ENCODE measurements at regions not wholly inside any gene's neighbourhood (a gene's known extent, or its start where the extent isn't known, plus 50 kb on each side); places are given as distances from the start of the nearest gene placed in this dataset.

DNA sequence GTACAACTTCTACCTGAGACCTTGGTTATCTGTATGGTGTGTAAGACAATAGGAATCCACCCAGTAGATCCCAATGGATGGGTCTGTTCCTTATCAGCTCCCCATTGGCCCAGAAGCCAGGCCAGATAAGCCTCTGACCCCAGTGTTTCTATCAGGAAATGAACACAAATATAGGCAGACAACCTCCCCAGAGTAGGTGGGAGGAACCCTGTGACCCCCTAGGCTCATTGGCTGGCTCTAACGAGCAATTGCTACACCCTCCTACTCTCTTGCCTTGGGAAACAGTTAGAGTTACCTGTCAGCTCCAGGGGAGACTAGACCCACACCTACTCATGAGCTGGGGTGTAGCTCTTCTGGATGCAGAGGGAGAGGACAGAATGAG is 299.9 kb downstream of the UACA start:
- no peak for TF ChIP-seq EZH2 (IDR thresholded peaks at IDR 0.05; ENCODE audit: low read length, missing control alignments)
- TF ChIP-seq, protein P1, sequence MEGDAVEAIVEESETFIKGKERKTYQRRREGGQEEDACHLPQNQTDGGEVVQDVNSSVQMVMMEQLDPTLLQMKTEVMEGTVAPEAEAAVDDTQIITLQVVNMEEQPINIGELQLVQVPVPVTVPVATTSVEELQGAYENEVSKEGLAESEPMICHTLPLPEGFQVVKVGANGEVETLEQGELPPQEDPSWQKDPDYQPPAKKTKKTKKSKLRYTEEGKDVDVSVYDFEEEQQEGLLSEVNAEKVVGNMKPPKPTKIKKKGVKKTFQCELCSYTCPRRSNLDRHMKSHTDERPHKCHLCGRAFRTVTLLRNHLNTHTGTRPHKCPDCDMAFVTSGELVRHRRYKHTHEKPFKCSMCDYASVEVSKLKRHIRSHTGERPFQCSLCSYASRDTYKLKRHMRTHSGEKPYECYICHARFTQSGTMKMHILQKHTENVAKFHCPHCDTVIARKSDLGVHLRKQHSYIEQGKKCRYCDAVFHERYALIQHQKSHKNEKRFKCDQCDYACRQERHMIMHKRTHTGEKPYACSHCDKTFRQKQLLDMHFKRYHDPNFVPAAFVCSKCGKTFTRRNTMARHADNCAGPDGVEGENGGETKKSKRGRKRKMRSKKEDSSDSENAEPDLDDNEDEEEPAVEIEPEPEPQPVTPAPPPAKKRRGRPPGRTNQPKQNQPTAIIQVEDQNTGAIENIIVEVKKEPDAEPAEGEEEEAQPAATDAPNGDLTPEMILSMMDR (conservative IDR thresholded peaks at IDR 0.05 in 1 of 2, IDR thresholded peaks at IDR 0.05 in 1 of 2; ENCODE audit: low read depth in 1 of 2, low read length in 2 of 2), result no peak
